ENCODE measurements at regions not wholly inside any gene's neighbourhood (a gene's known extent, or its start where the extent isn't known, plus 50 kb on each side); places are given as distances from the start of the nearest gene placed in this dataset.

GRCh38 chrX:69262036-69262936, 97.0 kb upstream of the PJA1 start:
- TF ChIP-seq PAX5 (IDR thresholded peaks at IDR 0.05; ENCODE audit: insufficient read depth, low read length, severe bottlenecking) (no peak), POLR2A (IDR thresholded peaks at IDR 0.05; ENCODE audit: low read depth, low read length) (no peak)
